Testis (tissue), 2 donors: ENCODE measurements at regions not wholly inside any gene's neighbourhood (a gene's known extent, or its start where the extent isn't known, plus 50 kb on each side); places are given as distances from the start of the nearest gene placed in this dataset.

Experiments used
- DNase-seq: peaks from one replicate; pipeline ENCODE4 v3.0.0-alpha.2; 2019
- H3K27ac ChIP-seq, 2 donors: fragments of 200-600 bp; sonication (generic); one replicate each; pipeline ENCODE4 v1.5.1; 2019
- H3K27me3 ChIP-seq: fragments of 200-600 bp; sonication (generic); one replicate; pipeline ENCODE4 v1.5.1; 2019
- H3K36me3 ChIP-seq: fragments of 200-600 bp; sonication (generic); one replicate; pipeline ENCODE4 v1.5.1; 2017; ENCODE audit warnings: low read depth; ENCODE audit errors: missing control alignments
- H3K4me1 ChIP-seq: fragments of 200-600 bp; sonication (generic); one replicate; pipeline ENCODE4 v1.5.1; 2019
- H3K4me3 ChIP-seq, 2 donors: fragments of 200-600 bp; sonication (generic); one replicate each; pipeline ENCODE4 v1.5.1; 2017 to 2019
- H3K9me3 ChIP-seq: fragments of 200-600 bp; sonication (generic); one replicate; pipeline ENCODE4 v1.5.1; 2017
- CTCF ChIP-seq, 3 experiments: fragments of 450-650 bp in 2 of 3; fragments of 200-600 bp in 1 of 3; sonication (generic) in 1 of 3; IDR thresholded peaks; one replicate each; pipeline ENCODE4 v1.5.1; 2016 to 2019; ENCODE audit warnings: antibody characterized with exemption in 3 of 3, mild to moderate bottlenecking in 2 of 3, moderate library complexity in 1 of 3
- POLR2A ChIP-seq: fragments of 450-650 bp; IDR thresholded peaks from one replicate; pipeline ENCODE4 v1.6.1; 2017; ENCODE audit warnings: antibody characterized with exemption, mild to moderate bottlenecking, moderate library complexity
- WGBS, 2 donors: methylation state at CpG; one replicate each; pipeline ENCODE4 v1.1.5; 2018; 5-methylcytosine and 5-hydroxymethylcytosine counted together
- intact Hi-C: fragments of 100-400 bp; cut with DNase I; formaldehyde crosslinking; loops from one replicate; pipeline ENCODE4 v1.15.1; 2023; ENCODE audit warnings: low total_unique reads

DNA sequence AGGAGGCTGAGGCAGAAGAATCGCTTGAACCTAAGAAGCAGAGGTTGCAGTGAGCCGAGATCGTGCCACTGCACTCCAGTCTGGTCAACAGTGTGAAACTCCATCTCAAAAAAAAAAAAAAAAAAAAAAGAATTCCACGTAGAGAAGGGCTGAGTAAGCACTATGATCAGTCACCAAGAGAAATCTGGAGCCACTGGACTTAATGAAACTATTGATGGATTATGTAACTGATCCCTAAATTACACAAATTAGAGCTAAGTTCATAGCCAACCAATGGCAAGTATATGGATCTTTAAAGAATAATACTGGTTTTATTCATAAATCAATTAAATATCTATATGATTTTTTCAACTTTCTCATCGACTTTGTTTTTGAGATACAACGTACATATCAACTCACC lies 72.2 kb upstream of the ABLIM1 start:
- no peaks in the 10 kb centered on the region for H3K36me3 ChIP-seq
- TF ChIP-seq POLR2A (no peak), CTCF (IDR thresholded peaks at IDR 0.05) (no peak)
- H3K27ac ChIP-seq: no peak overlapping the region
- 90 to 94% methylated on average over 6 of the region's 6 CpGs for WGBS, 2 donors
- DNase-seq: no peak
- H3K9me3 ChIP-seq: no peaks in the 10 kb centered on the region
- no peak overlapping the region for H3K4me3 ChIP-seq
- intact Hi-C loops: no loop called here
- H3K27me3 ChIP-seq: no peaks in the 10 kb centered on the region
- H3K4me1 ChIP-seq: no peaks in the 10 kb centered on the region

- 92 to 93% methylated on average over 1 of the region's 1 CpG for whole genome bisulfite sequencing, 2 donors
- TF ChIP-seq POLR2A (no peak), CTCF (IDR thresholded peaks at IDR 0.05) (no peak)
- no peak overlapping the region for H3K4me3 ChIP-seq
- intact Hi-C loops: no loop called here
- H3K36me3 ChIP-seq: no peaks in the 10 kb centered on the region
- no peaks in the 10 kb centered on the region for H3K27me3 ChIP-seq
- no peaks in the 10 kb centered on the region for H3K4me1 ChIP-seq
- H3K9me3 ChIP-seq: no peaks in the 10 kb centered on the region
- no peak overlapping the region for H3K27ac ChIP-seq
- DNase-seq: no peak
Measured at GRCh38 chr10:114732931-114733330, 74.9 kb upstream of the ABLIM1 start.

- Histone ChIP-seq H3K9me3 (no peaks in the 10 kb centered on the region), H3K36me3 (no peaks in the 10 kb centered on the region), H3K27me3 (no peaks in the 10 kb centered on the region), H3K4me1 (no peaks in the 10 kb centered on the region), H3K27ac (no peak overlapping the region), H3K4me3 (no peak overlapping the region)
- no peak for TF ChIP-seq CTCF (IDR thresholded peaks at IDR 0.05)
- TF ChIP-seq POLR2A: no peak
- intact Hi-C loops: no loop called here
- DNase-seq: no peak
Measured at GRCh38 chr10:114735946-114736345, 77.9 kb upstream of the ABLIM1 start.

- no peaks in the 10 kb centered on the region for H3K27me3 ChIP-seq
- 69 to 75% methylated on average over 6 of the region's 6 CpGs for WGBS, 2 donors
- TF ChIP-seq CTCF (IDR thresholded peaks at IDR 0.05) (no peak), POLR2A (no peak)
- no peaks in the 10 kb centered on the region for H3K36me3 ChIP-seq
- no peak overlapping the region for H3K4me3 ChIP-seq
- no peak for DNase-seq
- intact Hi-C loops: no loop called here
- no peak overlapping the region for H3K27ac ChIP-seq
- H3K9me3 ChIP-seq: no peaks in the 10 kb centered on the region
- H3K4me1 ChIP-seq: no peaks in the 10 kb centered on the region
Measured at GRCh38 chr10:114743521-114744231, 77.9 kb upstream of the FHIP2A start.

GRCh38 chr10:114746531-114746930 lies 75.0 kb upstream of the FHIP2A start:
- TF ChIP-seq CTCF (IDR thresholded peaks at IDR 0.05): no peak
- TF ChIP-seq POLR2A: no peak
- H3K36me3 ChIP-seq: no peaks in the 10 kb centered on the region
- no peaks in the 10 kb centered on the region for H3K4me1 ChIP-seq
- no peak for DNase-seq
- no peaks in the 10 kb centered on the region for H3K27me3 ChIP-seq
- H3K4me3 ChIP-seq: no peak overlapping the region
- intact Hi-C loops: no loop called here
- 94% methylated on average over 3 of the region's 3 CpGs for WGBS, 2 donors
- no peak overlapping the region for H3K27ac ChIP-seq
- H3K9me3 ChIP-seq: no peaks in the 10 kb centered on the region
